ENCODE measurements at regions not wholly inside any gene's neighbourhood (a gene's known extent, or its start where the extent isn't known, plus 50 kb on each side); places are given as distances from the start of the nearest gene placed in this dataset.

- TF ChIP-seq CTCF (IDR thresholded peaks at IDR 0.05), result peak in 6 of 12 donors; percentile 12 to 35 (median 26)
- TF ChIP-seq POLR2A (IDR thresholded peaks at IDR 0.05), result no peak
These were observed 132.6 kb downstream of the MRPL36 start for GRCh38 chr5:1666812-1667588.

Data from heart left ventricle (tissue), 13 donors.